ENCODE measurements at regions not wholly inside any gene's neighbourhood (a gene's known extent, or its start where the extent isn't known, plus 50 kb on each side); places are given as distances from the start of the nearest gene placed in this dataset.

- H3K27ac ChIP-seq = no peak overlapping the region
- TF ChIP-seq, protein P1, sequence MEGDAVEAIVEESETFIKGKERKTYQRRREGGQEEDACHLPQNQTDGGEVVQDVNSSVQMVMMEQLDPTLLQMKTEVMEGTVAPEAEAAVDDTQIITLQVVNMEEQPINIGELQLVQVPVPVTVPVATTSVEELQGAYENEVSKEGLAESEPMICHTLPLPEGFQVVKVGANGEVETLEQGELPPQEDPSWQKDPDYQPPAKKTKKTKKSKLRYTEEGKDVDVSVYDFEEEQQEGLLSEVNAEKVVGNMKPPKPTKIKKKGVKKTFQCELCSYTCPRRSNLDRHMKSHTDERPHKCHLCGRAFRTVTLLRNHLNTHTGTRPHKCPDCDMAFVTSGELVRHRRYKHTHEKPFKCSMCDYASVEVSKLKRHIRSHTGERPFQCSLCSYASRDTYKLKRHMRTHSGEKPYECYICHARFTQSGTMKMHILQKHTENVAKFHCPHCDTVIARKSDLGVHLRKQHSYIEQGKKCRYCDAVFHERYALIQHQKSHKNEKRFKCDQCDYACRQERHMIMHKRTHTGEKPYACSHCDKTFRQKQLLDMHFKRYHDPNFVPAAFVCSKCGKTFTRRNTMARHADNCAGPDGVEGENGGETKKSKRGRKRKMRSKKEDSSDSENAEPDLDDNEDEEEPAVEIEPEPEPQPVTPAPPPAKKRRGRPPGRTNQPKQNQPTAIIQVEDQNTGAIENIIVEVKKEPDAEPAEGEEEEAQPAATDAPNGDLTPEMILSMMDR (IDR thresholded peaks at IDR 0.05) = no peak
- DNase-seq (ENCODE audit: low spot score) = no peak
These were observed 136.4 kb upstream of the KCNG1 start for GRCh38 chr20:51159303-51159702.

GRCh38 chr20:51158226-51158625, 135.3 kb upstream of the KCNG1 start:
- Histone ChIP-seq H3K27ac (no peak overlapping the region), H3K4me3 (no peak overlapping the region)
- no peak for DNase-seq (ENCODE audit: low spot score)
- TF ChIP-seq, protein P1 (IDR thresholded peaks at IDR 0.05) = no peak

More at GRCh38 chr20:51159303-51159702, 136.4 kb upstream of the KCNG1 start:
- no peak overlapping the region for H3K4me3 ChIP-seq

DNA sequence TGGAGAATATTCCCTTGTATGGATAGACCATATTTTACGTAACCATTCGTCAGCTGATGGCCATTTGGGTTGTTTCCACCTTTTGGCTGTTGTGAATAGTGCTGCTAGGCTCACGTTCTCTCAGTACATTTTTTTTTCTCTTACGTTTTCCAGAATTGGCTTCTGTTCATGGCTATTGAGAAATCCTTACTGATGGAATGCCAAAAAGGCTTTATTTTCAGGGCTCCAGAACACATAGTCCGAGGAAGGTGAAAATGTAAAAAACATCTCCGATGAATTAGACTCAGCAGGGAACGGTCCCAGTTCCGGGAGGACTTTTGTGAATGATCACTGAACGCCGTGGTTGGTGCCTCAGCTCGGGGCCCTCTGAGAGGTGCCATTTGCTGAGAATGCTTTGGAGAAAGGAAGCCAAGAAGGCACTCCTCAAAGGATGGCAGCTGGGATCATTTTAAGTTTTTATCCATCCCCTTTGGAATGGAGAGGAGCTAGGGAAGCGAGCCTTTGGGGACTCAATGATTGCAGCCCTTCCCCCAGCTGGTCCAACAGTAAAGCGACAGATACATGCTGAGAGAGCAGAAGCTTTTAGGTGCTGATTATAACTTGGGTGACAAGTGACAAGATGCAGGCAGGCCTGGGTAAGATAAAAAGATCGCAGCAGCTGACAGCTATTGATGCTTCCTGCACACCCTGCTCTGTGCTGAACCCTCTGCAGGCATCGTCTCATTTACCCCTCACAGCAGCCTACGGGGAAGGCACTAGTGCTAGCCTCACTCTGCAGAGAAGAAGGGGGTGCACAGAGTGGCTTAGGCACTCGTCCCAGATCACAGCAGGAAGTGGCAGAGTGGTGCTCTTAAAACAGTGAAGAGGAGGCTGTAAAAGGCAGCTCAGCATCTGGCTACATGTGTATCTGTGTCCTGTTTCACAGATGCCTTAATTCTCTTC, 133.4 kb upstream of the KCNG1 start:
- DNase-seq (ENCODE audit: low spot score) = no peak
- TF ChIP-seq, protein P1 (IDR thresholded peaks at IDR 0.05) = no peak
- no peak overlapping the region for H3K4me3 ChIP-seq
- H3K27ac ChIP-seq = no peak overlapping the region

GRCh38 chr20:51154708-51155690, 132.1 kb upstream of the KCNG1 start:
- Histone ChIP-seq H3K4me3 (no peak overlapping the region), H3K27ac (no peak overlapping the region)
- DNase-seq (ENCODE audit: low spot score) = no peak
- TF ChIP-seq, protein P1 (IDR thresholded peaks at IDR 0.05) = no peak

GRCh38 chr20:51153867-51154707, 131.2 kb upstream of the KCNG1 start:
- H3K4me3 ChIP-seq = no peak overlapping the region
- DNase-seq (ENCODE audit: low spot score) = no peak
- H3K27ac ChIP-seq = no peak overlapping the region
- TF ChIP-seq, protein P1 (IDR thresholded peaks at IDR 0.05) = no peak

DNA sequence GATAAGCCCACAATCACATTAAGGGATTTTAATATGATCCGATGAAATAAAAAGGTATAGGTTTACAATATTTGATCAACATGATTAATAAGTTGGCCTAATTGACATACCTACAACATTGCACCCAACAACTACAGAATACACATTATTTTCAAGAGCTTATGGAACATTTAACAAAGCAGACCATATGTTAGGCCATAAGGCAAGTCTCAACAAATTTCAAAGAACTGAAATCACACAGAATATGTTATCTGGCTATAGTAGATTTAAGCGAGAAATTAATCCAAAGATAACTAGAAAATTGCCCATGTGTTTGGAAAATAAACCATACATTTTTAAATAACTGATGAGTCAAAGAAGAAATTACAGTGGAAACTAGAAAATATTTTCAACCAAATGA, 126.0 kb upstream of the KCNG1 start:
- no peak for DNase-seq (ENCODE audit: low spot score)
- TF ChIP-seq, protein P1 (IDR thresholded peaks at IDR 0.05) = no peak
- H3K4me3 ChIP-seq = no peak overlapping the region
- no peak overlapping the region for H3K27ac ChIP-seq

Measured in coronary artery (tissue), 2 donors.